ENCODE measurements at regions not wholly inside any gene's neighbourhood (a gene's known extent, or its start where the extent isn't known, plus 50 kb on each side); places are given as distances from the start of the nearest gene placed in this dataset.
"Not testable (repeated sequence)": the region's sequence is repeated elsewhere in the genome, so short reads cannot be mapped to it uniquely, and the experiment has no call there.

GRCh38 chr2:204133476-204133875 is 196.9 kb downstream of the ICOS start:
- FAIRE-seq = no peak
- DNase-seq (ENCODE audit: extremely low spot score, insufficient read length, low read depth) = no peak

GRCh38 chr2:204134421-204134820 is 197.9 kb downstream of the ICOS start:
- FAIRE-seq (no peak), DNase-seq (ENCODE audit: extremely low spot score, insufficient read length, low read depth) (no peak)

- DNase-seq (ENCODE audit: extremely low spot score, insufficient read length, low read depth) = no peak
- no peak for FAIRE-seq
Measured at GRCh38 chr2:204135752-204136151, 199.2 kb downstream of the ICOS start.

- no peak for FAIRE-seq
- no peak for DNase-seq (ENCODE audit: extremely low spot score, insufficient read length, low read depth)
Measured at GRCh38 chr2:204138206-204138605, 201.6 kb downstream of the ICOS start.

GRCh38 chr2:204140246-204140645 is 203.7 kb downstream of the ICOS start:
- no peak for FAIRE-seq
- no peak for DNase-seq (ENCODE audit: extremely low spot score, insufficient read length, low read depth)

- DNase-seq (ENCODE audit: extremely low spot score, insufficient read length, low read depth) = no peak
- FAIRE-seq = no peak
Measured at GRCh38 chr2:204143216-204144014, 206.9 kb downstream of the ICOS start.

GRCh38 chr2:204144492-204144891 is 207.9 kb downstream of the ICOS start:
- FAIRE-seq (no peak), DNase-seq (ENCODE audit: extremely low spot score, insufficient read length, low read depth) (no peak)

- FAIRE-seq = peak; percentile 71
- peak; percentile 15 for DNase-seq (ENCODE audit: extremely low spot score, insufficient read length, low read depth)
Measured at GRCh38 chr2:204145263-204145751, 208.7 kb downstream of the ICOS start.

GRCh38 chr2:204145791-204146190 is 209.2 kb downstream of the ICOS start:
- no peak for DNase-seq (ENCODE audit: extremely low spot score, insufficient read length, low read depth)
- FAIRE-seq = no peak

GRCh38 chr2:204147040-204147439 is 210.5 kb downstream of the ICOS start:
- DNase-seq (ENCODE audit: extremely low spot score, insufficient read length, low read depth); FAIRE-seq: not testable (repeated sequence)

GRCh38 chr2:204150721-204151120 is 214.2 kb downstream of the ICOS start:
- FAIRE-seq (no peak), DNase-seq (ENCODE audit: extremely low spot score, insufficient read length, low read depth) (no peak)

- DNase-seq (ENCODE audit: extremely low spot score, insufficient read length, low read depth) (no peak), FAIRE-seq (no peak)
Measured at GRCh38 chr2:204152616-204153015, 216.1 kb downstream of the ICOS start.

- no peak for FAIRE-seq
- no peak for DNase-seq (ENCODE audit: extremely low spot score, insufficient read length, low read depth)
Measured at GRCh38 chr2:204154863-204155262, 218.3 kb downstream of the ICOS start.

- FAIRE-seq (no peak), DNase-seq (ENCODE audit: extremely low spot score, insufficient read length, low read depth) (no peak)
Measured at GRCh38 chr2:204156456-204156855, 219.9 kb downstream of the ICOS start.

GRCh38 chr2:204157684-204158083 is 221.1 kb downstream of the ICOS start:
- DNase-seq (ENCODE audit: extremely low spot score, insufficient read length, low read depth) (no peak), FAIRE-seq (no peak)

GRCh38 chr2:204159526-204159925 is 223.0 kb downstream of the ICOS start:
- DNase-seq (ENCODE audit: extremely low spot score, insufficient read length, low read depth) (no peak), FAIRE-seq (no peak)

GRCh38 chr2:204160989-204161388 is 224.4 kb downstream of the ICOS start:
- no peak for FAIRE-seq

GRCh38 chr2:204161886-204162285 is 225.3 kb downstream of the ICOS start:
- no peak for DNase-seq (ENCODE audit: extremely low spot score, insufficient read length, low read depth)
- no peak for FAIRE-seq

More at GRCh38 chr2:204160989-204161388, 224.4 kb downstream of the ICOS start:
- DNase-seq (ENCODE audit: extremely low spot score, insufficient read length, low read depth) = no peak

GRCh38 chr2:204166961-204167360 is 230.4 kb downstream of the ICOS start:
- FAIRE-seq (no peak), DNase-seq (ENCODE audit: extremely low spot score, insufficient read length, low read depth) (no peak)

GRCh38 chr2:204167670-204168069 is 231.1 kb downstream of the ICOS start:
- FAIRE-seq; DNase-seq (ENCODE audit: extremely low spot score, insufficient read length, low read depth): not testable (repeated sequence)

GRCh38 chr2:204170411-204170810 is 233.8 kb downstream of the ICOS start:
- FAIRE-seq = no peak
- DNase-seq (ENCODE audit: extremely low spot score, insufficient read length, low read depth) = no peak
